ENCODE measurements at regions not wholly inside any gene's neighbourhood (a gene's known extent, or its start where the extent isn't known, plus 50 kb on each side); places are given as distances from the start of the nearest gene placed in this dataset.
"Not testable (repeated sequence)": the region's sequence is repeated elsewhere in the genome, so short reads cannot be mapped to it uniquely, and the experiment has no call there.

DNA sequence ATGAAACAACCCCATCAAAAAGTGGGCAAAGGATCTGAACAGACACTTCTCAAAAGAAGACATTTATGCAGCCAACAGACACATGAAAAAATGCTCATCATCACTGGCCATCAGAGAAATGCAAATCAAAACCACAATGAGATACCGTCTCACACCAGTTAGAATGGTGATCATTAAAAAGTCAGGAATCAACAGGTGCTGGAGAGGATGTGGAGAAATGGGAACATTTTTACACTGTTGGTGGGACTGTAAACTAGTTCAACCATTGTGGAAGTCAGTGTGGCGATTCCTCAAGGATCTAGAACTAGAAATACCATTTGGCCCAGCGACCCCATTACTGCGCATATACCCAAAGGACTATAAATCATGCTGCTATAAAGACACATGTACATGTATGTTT lies 179.1 kb downstream of the LRRC70 start:
- not testable (repeated sequence) for DNase-seq

GRCh38 chr5:62752998-62753367 lies 174.4 kb downstream of the LRRC70 start:
- DNase-seq, result not testable (repeated sequence)

DNA sequence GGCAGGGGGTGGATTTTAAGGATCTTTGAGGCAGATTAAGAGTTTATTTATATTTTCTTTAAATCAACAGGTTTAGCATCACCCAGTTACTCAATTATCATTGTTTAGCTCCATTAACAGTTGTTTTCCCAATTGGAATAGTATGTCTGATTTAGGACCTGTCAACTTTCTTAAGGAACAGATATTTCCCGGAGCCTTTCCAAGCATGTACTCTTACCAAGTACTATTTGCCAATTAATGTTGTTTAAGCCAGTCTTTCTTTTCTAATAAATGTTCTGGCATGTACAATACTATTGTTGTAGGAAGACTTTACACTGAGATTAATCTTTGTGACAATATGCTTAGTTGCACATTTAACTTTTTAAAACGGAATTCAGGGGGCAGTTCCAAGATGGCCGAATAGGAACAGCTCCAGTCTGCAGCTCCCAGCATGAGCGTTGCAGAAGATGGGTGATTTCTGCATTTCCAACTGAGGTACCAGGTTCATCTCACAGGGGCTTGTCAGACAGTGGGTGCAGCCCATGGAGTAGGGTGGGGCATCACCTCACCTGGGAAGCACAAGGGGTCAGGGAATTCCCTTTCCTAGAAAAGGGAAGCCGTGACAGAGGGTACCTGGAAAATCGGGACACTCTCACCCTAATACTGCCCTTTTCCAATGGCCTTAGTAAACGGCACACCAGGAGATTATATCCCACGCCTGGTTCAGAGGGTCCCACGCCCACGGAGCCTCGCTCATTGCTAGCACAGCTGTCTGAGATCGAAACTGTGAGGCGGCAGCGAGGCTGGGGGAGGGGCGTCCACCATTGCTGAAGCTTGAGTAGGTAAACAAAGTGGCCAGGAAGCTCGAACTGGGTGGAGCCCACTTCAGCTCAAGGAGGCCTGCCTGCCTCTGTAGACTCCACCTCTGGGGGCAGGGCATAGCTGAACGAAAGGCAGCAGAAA lies 173.7 kb downstream of the LRRC70 start:
- not testable (repeated sequence) for DNase-seq

DNA sequence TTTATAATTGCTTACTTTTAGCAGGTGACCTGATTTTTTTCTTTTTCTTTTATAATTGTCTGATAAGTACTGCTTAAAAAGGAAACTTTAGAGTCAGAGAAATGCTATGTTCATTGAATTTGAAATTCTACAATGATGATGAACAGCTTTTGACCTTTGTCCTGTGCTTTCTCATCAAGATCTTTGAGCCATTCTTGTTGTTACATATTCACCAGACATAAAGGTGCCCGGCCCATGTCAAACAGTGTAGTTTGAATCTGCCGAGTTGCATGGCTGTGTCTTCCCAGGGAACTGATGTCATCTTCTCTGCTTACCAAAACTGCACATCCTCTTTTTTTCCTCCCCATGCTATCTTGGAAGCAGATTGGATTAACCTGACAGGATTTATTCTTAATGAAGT lies 163.6 kb downstream of the LRRC70 start:
- no peak for DNase-seq

DNA sequence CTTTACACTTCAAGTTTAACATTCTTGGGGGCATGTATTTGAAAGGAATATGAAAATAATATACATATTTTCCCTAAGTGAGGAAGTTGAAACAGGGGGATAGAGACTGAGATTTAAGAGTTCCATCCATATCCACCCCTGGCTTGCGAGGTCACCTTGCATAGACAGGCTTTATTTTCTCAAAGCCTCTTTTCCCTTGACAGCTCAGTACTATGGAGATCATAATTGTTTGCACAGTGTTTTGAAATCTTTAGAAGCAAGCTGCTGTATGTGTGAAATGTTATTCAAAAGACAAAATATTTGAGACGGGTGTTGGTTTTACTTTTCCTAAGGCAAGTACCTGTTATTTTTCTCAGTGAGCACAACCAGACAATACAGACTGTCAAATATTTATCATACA lies 163.1 kb downstream of the LRRC70 start:
- no peak for DNase-seq

GRCh38 chr5:62737766-62738165 lies 159.1 kb downstream of the LRRC70 start:
- no peak for DNase-seq

DNA sequence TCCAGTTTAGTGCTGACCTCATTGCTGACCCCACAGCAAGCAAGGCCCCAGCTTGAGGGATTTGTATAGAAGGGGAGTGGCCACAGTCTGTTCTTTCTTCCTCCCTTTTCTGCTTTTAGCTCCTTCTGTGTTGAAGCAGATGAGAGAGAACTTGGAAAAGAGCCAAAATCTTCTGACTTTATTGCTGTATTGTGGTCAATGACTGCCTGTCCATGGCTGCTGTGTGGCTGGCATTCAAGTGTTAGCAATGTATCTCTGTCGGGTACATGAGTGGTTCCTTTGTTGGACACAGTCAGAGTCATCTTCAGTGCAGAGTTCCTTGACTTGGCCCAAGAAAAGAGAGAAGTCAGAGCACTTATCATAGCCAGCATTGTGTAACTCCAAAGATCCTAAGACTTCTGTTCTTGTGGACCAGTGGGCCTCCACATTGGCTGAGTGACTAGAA lies 154.1 kb downstream of the LRRC70 start:
- no peak for DNase-seq

- DNase-seq, result no peak
Observed at GRCh38 chr5:62731022-62731421, 152.4 kb downstream of the LRRC70 start.

DNA sequence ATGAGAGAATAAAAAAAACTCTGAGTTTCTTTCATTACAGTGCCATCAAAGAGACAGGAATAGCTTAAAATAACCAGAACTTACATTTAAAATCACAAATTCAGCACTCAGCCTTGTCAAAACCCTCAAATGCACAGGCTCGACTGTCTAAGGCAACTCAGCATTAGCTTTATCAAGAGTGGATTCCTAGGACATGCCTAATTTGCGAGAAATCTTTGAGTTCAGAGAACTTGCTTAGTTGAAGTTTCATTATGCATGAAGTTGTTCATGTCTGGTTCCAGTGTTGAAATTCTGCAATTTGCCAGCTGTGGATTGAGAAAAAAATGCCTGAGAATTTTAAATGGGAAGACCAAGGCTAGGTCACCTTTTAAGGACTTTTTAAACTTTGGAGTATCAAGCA lies 151.1 kb downstream of the LRRC70 start:
- no peak for DNase-seq

DNA sequence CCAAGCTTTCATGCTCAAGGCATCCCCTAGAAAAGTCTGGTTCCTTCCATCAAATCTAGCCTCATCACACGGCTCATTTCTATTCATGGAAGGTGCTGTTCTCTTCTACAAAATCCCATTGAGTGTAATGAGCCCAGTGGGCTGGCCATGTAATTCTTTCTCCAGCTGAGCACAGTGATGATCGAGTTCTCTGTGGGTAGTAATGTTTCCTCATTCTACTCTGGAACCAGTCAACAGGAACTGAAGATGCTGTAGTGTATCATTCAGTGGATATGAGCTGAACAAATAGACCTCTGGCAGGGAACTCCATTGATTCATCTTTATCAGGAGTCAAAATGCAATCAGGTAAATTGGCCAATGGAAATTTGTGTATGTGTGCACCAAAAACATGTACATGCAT lies 149.2 kb downstream of the LRRC70 start:
- no peak for DNase-seq

DNA sequence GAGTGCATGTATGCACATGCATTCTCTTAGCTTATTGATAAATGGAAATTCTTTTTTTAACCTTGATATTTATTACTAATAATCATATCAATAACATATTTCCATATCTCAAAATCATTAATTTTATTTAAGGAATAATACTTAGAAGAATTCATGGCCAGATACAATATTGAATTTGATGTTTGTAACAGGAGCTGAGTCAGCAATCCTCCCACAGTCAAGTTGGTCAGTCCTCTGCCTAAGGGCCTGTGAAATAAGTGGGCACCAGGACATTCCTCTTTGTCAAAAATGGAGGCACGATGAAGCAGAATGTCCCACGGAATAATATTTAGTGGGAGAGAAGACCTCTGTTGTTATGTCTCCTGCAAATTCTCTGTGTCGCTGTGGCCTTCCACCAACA lies 148.6 kb downstream of the LRRC70 start:
- no peak for DNase-seq

GRCh38 chr5:62722360-62722759 lies 143.7 kb downstream of the LRRC70 start:
- DNase-seq, result no peak

GRCh38 chr5:62720031-62720441 lies 141.4 kb downstream of the LRRC70 start:
- DNase-seq, result no peak

GRCh38 chr5:62719061-62719720 lies 140.6 kb downstream of the LRRC70 start:
- no peak for DNase-seq

GRCh38 chr5:62718324-62718723 lies 139.7 kb downstream of the LRRC70 start:
- no peak for DNase-seq

GRCh38 chr5:62717301-62717933 lies 138.8 kb downstream of the LRRC70 start:
- no peak for DNase-seq

GRCh38 chr5:62714296-62714695 lies 135.7 kb downstream of the LRRC70 start:
- DNase-seq, result no peak

GRCh38 chr5:62708481-62709325 lies 130.1 kb downstream of the LRRC70 start:
- no peak for DNase-seq

DNA sequence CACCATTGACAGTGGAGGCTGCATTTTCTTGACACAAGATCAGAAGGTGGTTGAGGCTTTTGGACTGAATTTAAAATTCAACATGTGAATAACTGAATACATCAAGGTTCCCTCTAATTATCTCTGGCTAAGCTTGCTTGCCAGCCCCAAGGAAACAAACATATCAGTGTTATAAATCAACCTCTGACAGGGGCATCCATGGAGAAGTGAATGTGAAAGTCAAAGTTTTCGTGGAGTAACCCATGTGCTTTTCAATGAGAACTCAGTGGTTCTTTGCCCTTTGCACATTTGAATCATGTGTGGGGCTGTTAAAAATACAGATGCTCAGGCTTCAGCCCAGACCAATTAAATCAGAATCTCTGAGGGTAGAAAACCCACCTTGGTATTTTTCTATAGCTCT lies 128.9 kb downstream of the LRRC70 start:
- no peak for DNase-seq

DNA sequence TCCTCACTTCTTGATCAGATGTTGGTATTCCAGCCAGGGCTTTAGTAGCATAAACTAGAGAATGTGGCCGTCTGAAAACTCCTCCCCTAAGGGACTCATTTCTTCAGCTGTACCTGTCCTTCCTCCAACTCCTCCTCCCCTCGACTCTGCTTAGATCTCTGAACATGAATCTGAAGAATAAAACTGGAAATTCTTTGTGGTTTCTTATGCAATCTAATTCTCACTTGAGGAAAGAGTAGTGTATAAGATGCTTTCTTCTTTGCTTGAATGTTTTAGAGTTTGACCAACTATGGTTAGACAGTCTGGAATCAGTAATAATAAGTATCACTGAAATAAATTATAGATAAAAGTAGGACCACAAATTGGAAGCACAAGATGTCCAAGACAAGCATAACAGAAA lies 128.5 kb downstream of the LRRC70 start:
- DNase-seq, result no peak

DNA sequence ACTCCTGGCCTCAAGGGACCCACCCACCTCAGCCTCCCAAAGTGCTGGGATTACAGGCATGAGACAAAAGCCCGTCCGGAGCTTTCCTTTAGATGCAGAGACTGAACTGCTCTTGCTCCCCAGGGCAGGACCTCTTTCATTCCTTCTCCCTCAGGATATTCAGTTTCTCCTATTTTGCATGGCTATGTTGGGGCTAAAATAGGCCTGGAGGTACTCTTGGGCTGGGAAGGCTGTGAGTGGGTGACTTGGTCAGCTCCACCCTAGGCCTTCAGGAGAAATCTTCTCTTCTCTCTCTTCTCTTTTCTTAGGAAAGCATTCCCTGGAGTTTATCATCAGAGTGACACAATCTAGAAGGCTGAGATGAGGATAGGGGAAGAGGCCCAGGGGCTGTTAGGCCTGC lies 126.4 kb downstream of the LRRC70 start:
- DNase-seq, result no peak

GRCh38 chr5:62702126-62702525 lies 123.5 kb downstream of the LRRC70 start:
- DNase-seq, result no peak

DNA sequence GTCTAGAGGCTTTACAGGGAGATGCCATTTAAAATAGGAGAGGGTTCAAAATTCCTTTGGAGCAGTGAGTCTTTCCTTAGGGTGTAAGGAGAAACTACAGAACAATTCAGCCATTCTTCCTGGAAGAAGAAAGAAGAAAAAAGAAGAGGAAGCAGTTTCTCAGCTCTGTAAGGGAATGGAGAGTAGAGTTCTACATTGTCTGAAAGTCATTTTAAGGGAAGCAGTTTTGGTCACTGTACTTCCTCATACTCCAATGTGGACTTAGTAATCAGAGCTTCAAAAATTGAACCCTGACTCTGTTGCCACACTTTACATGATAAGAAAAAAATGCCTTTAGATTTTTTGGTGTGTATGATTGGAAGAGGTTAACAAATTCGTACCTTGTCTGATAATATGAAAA lies 122.4 kb downstream of the LRRC70 start:
- no peak for DNase-seq

All from stimulated activated CD4-positive, alpha-beta T cell treated with anti-CD3 and anti-CD28 coated beads, Interleukin-4, amount 100 ng/mL, for 1 hour (primary cell).